K562 (cell line): ENCODE measurements at regions not wholly inside any gene's neighbourhood (a gene's known extent, or its start where the extent isn't known, plus 50 kb on each side); places are given as distances from the start of the nearest gene placed in this dataset.

Experiments
- ATAC-seq: fragments of 200-7000 bp; cut with Tn5 transposase; 3 replicates; pipeline ENCODE4 v1.9.1; 2020; ENCODE audit warnings: moderate library complexity
- BruUV-seq: library from RNA; stranded (reverse); fragments of 400-500 nt; replicated peaks from 2 replicates; lab custom pipeline; 2021; lab: Mats Ljungman, UMichigan
- CTCF ChIA-PET: fragments of 300-600 bp; formaldehyde crosslinking; extraction: SDS; loops from one replicate; lab custom pipeline; 2021; ENCODE audit warnings: low intra/inter-chr PET ratio; lab: Yijun Ruan, JAX
- POLR2A ChIA-PET: fragments of 300-600, 350-650 bp; sonication (Branson Sonifier 250); formaldehyde crosslinking; extraction: SDS; loops from one replicate; lab custom pipeline; 2021; ENCODE audit warnings: antibody characterized with exemption, inconsistent platforms; lab: Yijun Ruan, JAX
- DNase-seq, 4 experiments: peaks; one replicate each; pipeline versions ENCODE4 v3.0.0 to v3.0.0-alpha.2; 2011 to 2018; ENCODE audit warnings: low spot score in 3 of 4, mixed read lengths in 3 of 4; ENCODE audit errors: extremely low read depth in 1 of 4
- FAIRE-seq: peaks from 2 replicates; lab custom pipeline; 2011; peaks lifted over from hg19 to GRCh38; lab: Jason Lieb, UNC
- H2AFZ ChIP-seq: 2 replicates; pipeline ENCODE4 v1.6.0; 2011; ENCODE audit warnings: low read depth, low read length, control low read depth, inconsistent platforms
- H3K27ac ChIP-seq: fragments of 200-600 bp; 3 replicates; pipeline ENCODE4 v1.8.0; 2011; ENCODE audit warnings: low read depth, mild to moderate bottlenecking, control low read depth, inconsistent platforms, low read length, moderate library complexity, mixed read lengths; ENCODE audit errors: extremely low read depth
- H3K27me3 ChIP-seq, 2 experiments: fragments of 300-600 bp in 1 of 2; 2 replicates in 1 of 2; 3 replicates in 1 of 2; pipeline versions ENCODE4 v1.6.0 to v1.8.0; 2011; ENCODE audit warnings: inconsistent platforms in 2 of 2, low read length in 2 of 2, mild to moderate bottlenecking in 1 of 2, mixed read lengths in 1 of 2, moderate library complexity in 1 of 2; ENCODE audit not compliant: control insufficient read depth in 2 of 2, insufficient read depth in 2 of 2
- H3K36me3 ChIP-seq: fragments of 300-600 bp; 3 replicates; pipeline ENCODE4 v1.8.0; 2011; ENCODE audit warnings: mild to moderate bottlenecking, low read length, inconsistent platforms; ENCODE audit not compliant: control insufficient read depth, insufficient read depth
- H3K4me1 ChIP-seq, 2 experiments: fragments of 200-600 bp in 1 of 2; replicated peaks in 1 of 2; 2 replicates in 1 of 2; 3 replicates in 1 of 2; pipeline versions ENCODE4 v1.5.1 to v1.8.0; 2011; ENCODE audit warnings: inconsistent platforms in 2 of 2, low read length in 2 of 2, mild to moderate bottlenecking in 1 of 2, mixed read lengths in 1 of 2, moderate library complexity in 1 of 2; ENCODE audit not compliant: control insufficient read depth in 2 of 2, insufficient read depth in 2 of 2
- H3K4me2 ChIP-seq: 2 replicates; pipeline ENCODE4 v1.6.1; 2011; ENCODE audit warnings: low read length, control low read depth, inconsistent platforms, mixed read lengths; ENCODE audit not compliant: insufficient read depth
- H3K4me3 ChIP-seq: fragments of 200-600 bp; sonication (generic), shearing (Covaris generic); 2 replicates; pipeline ENCODE4 v1.5.1; 2016; ENCODE audit warnings: control low read depth, inconsistent platforms
- H3K79me2 ChIP-seq: fragments of 200-600 bp; 3 replicates; pipeline ENCODE4 v1.8.0; 2011; ENCODE audit warnings: low read length, inconsistent platforms; ENCODE audit not compliant: control insufficient read depth, insufficient read depth
- H3K9ac ChIP-seq, 2 experiments: 2 replicates each; pipeline versions ENCODE4 v1.6.0 to v1.6.1; 2011; ENCODE audit warnings: low read depth in 2 of 2, low read length in 2 of 2, control low read depth in 1 of 2, inconsistent platforms in 1 of 2, mild to moderate bottlenecking in 1 of 2, mixed read lengths in 1 of 2; ENCODE audit not compliant: insufficient read depth in 1 of 2
- H3K9me1 ChIP-seq: one replicate; pipeline ENCODE4 v1.6.0; 2011; ENCODE audit warnings: inconsistent platforms, mild to moderate bottlenecking, low read length, moderate library complexity; ENCODE audit not compliant: control insufficient read depth, insufficient read depth
- H3K9me3 ChIP-seq: replicated peaks from 2 replicates; pipeline ENCODE4 v1.5.1; 2011; ENCODE audit warnings: low read depth, low read length, inconsistent platforms; ENCODE audit not compliant: control insufficient read depth, insufficient read depth
- H4K20me1 ChIP-seq: replicated peaks from 2 replicates; pipeline ENCODE4 v1.6.1; 2011; ENCODE audit warnings: low read length, inconsistent platforms, mixed read lengths; ENCODE audit not compliant: control insufficient read depth, insufficient read depth
- CBFA2T3 ChIP-seq: fragments of 450-650 bp; IDR thresholded peaks from 2 replicates; pipeline ENCODE4 v1.6.1; 2017
- KLF16 ChIP-seq: IDR thresholded peaks from 2 replicates; pipeline ENCODE4 v1.6.1; 2016; ENCODE audit warnings: antibody characterized with exemption
- RBM25 ChIP-seq: fragments of 200-400 bp; formaldehyde crosslinking; IDR thresholded peaks from 2 replicates; pipeline ENCODE4 v1.6.1; 2018; ENCODE audit warnings: low read length, low read depth, moderate library complexity; ENCODE audit not compliant: severe bottlenecking
- WGBS: fragments of 100-300 bp; shearing (Covaris generic); methylation state at CpG from one replicate; pipeline ENCODE4 v1.1.6; 2016; ENCODE audit warnings: low coverage, mixed read lengths; ENCODE audit not compliant: insufficient coverage; ENCODE audit errors: missing lambda C conversion rate; 5-methylcytosine and 5-hydroxymethylcytosine counted together
- in situ Hi-C: fragments of 300-500 bp; cut with MboI; formaldehyde crosslinking; loops from 4 replicates; pipeline ENCODE4 v1.15.0; 2018; ENCODE audit warnings: inconsistent platforms, mixed read lengths
- intact Hi-C: fragments of 100-400 bp; cut with micrococcal nuclease; formaldehyde crosslinking; loops from 2 replicates; pipeline ENCODE4 v1.14.2; 2022
- TF ChIP-seq, protein P1 (sequence below): fragments of 250-450 bp; sonication (Bioruptor Pico); IDR thresholded peaks from 2 replicates; pipeline ENCODE4 v1.8.0; 2021; ENCODE audit warnings: moderate library complexity, mild to moderate bottlenecking, inconsistent platforms
- TF ChIP-seq, protein P2 (sequence below), 2 experiments: IDR thresholded peaks; 2 replicates each; pipeline ENCODE4 v1.6.1; 2012; ENCODE audit warnings: improper control_type of control experiment in 2 of 2, low read depth in 2 of 2, low read length in 2 of 2, borderline replicate concordance in 1 of 2

DNA sequence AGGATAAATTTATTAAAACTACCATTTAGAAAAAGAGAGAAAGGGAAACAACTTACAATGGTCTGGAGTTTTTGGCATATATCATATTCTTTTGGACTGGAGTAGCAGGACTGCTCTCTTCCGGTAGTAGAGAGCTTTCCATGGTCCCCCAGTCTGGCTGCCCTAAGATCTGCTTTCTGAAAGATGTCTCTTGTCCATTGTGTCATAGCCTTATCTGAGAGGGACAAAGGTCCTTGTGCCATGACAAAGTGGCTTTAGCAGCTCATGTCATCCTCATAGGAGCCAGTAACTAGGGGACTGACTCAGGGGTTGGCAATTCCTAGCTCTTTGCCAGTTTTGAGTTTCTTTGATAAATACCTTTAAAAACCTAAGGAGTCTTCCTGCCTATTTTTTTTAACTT, 505.5 kb upstream of the ZEB2 start:
- H3K27me3 ChIP-seq = no peaks in the 10 kb centered on the region
- no peak overlapping the region for H3K4me2 ChIP-seq
- no peak overlapping the region for H3K9ac ChIP-seq
- no peaks in the 10 kb centered on the region for H4K20me1 ChIP-seq
- H3K79me2 ChIP-seq = no peaks in the 10 kb centered on the region
- no peaks in the 10 kb centered on the region for H3K36me3 ChIP-seq
- H3K9me3 ChIP-seq = no peaks in the 10 kb centered on the region
- no peak for FAIRE-seq
- no peaks in the 10 kb centered on the region for H3K4me1 ChIP-seq
- BruUV-seq = no TSS peak
- ChIA-PET POLR2A (no interaction called here), CTCF (no interaction called here)
- in situ Hi-C loops = no loop called here
- intact Hi-C loops = no loop called here
- no peaks in the 10 kb centered on the region for H3K9me1 ChIP-seq
- H2AFZ ChIP-seq = no peak overlapping the region
- TF ChIP-seq, protein P1, sequence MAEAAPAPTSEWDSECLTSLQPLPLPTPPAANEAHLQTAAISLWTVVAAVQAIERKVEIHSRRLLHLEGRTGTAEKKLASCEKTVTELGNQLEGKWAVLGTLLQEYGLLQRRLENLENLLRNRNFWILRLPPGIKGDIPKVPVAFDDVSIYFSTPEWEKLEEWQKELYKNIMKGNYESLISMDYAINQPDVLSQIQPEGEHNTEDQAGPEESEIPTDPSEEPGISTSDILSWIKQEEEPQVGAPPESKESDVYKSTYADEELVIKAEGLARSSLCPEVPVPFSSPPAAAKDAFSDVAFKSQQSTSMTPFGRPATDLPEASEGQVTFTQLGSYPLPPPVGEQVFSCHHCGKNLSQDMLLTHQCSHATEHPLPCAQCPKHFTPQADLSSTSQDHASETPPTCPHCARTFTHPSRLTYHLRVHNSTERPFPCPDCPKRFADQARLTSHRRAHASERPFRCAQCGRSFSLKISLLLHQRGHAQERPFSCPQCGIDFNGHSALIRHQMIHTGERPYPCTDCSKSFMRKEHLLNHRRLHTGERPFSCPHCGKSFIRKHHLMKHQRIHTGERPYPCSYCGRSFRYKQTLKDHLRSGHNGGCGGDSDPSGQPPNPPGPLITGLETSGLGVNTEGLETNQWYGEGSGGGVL (CRISPR knock-in tag) = no peak
- TF ChIP-seq KLF16 = no peak
- no peak for DNase-seq
- H3K27ac ChIP-seq = no peak overlapping the region
- 100% methylated on average over 1 of the region's 1 CpG for WGBS
- no peak for ATAC-seq
- H3K4me3 ChIP-seq = no peak overlapping the region

DNA sequence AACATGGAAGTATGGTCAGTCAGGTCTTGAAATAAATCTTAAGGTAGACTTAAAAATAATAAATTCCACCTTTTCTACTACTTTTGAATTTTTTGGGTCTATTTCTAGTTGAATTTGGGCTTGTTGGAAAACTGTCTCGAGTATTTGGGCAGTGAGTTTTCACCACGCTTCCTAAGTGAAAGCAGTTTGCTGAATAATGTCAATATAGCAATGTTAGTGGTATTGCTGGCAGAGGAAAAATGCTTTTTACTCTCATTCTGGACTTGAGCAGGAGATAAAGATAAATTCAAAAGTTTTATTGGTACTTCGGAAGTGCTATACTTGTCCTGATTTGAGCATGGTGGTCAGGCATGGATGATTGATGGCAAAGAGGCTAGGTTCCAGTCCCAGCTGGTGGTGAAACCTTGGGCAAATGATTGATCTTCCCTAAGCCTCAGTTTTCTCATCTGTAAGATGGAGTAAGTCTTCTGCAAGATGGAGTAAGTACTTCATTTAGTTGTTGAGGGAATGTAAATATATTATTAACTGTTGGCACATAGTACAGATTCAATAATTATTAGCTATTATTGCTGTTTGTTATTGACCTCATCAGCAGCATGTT, 503.5 kb upstream of the ZEB2 start:
- ChIA-PET POLR2A (interaction anchor here (1.2 kb wide), 1 partner anchor 13 kb away, joined by 3 read pairs; no protein-coding TSS in a partner anchor), CTCF (no interaction called here)
- Histone ChIP-seq H3K79me2 (no peaks in the 10 kb centered on the region), H3K27ac (no peak overlapping the region), H3K36me3 (no peaks in the 10 kb centered on the region), H3K4me2 (no peak overlapping the region), H3K9me1 (no peaks in the 10 kb centered on the region), H3K4me1 (no peaks in the 10 kb centered on the region), H3K9ac (no peak overlapping the region), H2AFZ (no peak overlapping the region), H3K9me3 (no peaks in the 10 kb centered on the region), H3K27me3 (no peaks in the 10 kb centered on the region), H4K20me1 (no peaks in the 10 kb centered on the region), H3K4me3 (no peak overlapping the region)
- FAIRE-seq (no peak), DNase-seq (no peak), ATAC-seq (no peak)
- no TSS peak for BruUV-seq
- in situ Hi-C loops (no loop called here), intact Hi-C loops (no loop called here)
- whole genome bisulfite sequencing = 32% methylated on average over 3 of the region's 3 CpGs
- TF ChIP-seq RBM25 = peak; percentile 36
- TF ChIP-seq, protein P2, sequence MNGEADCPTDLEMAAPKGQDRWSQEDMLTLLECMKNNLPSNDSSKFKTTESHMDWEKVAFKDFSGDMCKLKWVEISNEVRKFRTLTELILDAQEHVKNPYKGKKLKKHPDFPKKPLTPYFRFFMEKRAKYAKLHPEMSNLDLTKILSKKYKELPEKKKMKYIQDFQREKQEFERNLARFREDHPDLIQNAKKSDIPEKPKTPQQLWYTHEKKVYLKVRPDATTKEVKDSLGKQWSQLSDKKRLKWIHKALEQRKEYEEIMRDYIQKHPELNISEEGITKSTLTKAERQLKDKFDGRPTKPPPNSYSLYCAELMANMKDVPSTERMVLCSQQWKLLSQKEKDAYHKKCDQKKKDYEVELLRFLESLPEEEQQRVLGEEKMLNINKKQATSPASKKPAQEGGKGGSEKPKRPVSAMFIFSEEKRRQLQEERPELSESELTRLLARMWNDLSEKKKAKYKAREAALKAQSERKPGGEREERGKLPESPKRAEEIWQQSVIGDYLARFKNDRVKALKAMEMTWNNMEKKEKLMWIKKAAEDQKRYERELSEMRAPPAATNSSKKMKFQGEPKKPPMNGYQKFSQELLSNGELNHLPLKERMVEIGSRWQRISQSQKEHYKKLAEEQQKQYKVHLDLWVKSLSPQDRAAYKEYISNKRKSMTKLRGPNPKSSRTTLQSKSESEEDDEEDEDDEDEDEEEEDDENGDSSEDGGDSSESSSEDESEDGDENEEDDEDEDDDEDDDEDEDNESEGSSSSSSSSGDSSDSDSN (IDR thresholded peaks at IDR 0.05; ENCODE audit: borderline replicate concordance in 1 of 2, low read depth in 2 of 2, low read length in 2 of 2) = no peak
- no peak for TF ChIP-seq CBFA2T3
